HuH-7.5 (cell line): ENCODE measurements at regions not wholly inside any gene's neighbourhood (a gene's known extent, or its start where the extent isn't known, plus 50 kb on each side); places are given as distances from the start of the nearest gene placed in this dataset.

Experiments used
- DNase-seq: peaks from one replicate; pipeline ENCODE4 v3.0.0; 2011; ENCODE audit warnings: low spot score

DNA sequence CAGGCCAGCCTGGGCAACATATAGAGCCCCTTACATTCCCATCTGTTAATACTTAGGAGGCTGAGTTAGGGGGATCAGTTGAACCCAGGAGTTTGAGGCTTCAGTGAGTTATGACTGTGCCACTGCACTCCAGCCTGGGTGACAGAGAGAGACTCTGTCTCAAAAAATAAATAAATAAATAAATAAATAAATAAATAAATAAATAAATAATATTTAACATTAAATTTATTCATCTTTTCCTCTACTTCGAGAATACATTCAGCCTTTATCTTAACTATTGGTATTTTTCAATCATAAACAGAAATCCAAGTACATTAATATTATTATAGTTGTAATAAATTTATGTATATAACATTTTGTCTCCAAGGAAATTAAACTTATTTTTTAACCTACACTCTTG, 1227.7 kb upstream of the GJE1 start:
- no peak for DNase-seq

DNA sequence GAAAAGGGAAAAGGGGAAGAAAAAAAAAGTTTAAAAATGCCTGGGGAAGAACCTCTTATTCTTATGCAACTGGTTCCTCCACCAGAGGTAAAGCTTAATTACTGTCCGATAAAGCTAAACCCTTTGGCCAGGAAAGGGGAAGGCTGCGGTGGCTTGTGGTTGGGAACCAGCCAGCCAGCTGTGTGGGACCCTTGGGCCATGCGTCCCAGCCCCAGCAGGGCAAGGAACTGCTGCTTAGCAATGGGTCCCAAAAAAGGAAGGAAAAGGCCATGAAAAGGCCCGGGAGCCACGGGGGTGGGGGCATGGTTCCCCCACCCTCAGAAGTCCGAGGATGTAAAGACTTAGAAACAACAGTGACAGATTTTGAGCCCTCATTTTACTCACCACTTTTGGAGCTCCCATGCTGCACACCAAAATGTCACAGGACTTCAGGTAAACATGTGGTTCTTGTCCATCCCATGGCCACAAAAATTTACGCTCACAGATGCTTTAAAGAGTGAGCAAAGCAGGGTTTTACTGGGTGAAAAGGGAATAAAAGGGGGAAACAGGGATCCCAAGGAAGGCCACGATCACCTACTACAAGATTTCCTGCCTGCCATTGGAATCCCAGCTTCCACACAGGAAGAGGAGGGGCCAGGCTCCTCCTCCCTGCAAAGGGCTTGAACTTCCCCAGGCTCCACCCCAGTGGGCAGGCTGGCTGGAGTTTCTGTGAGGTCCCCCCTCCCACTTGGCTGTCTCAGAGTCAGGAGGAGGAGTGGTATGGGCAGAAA, 1234.7 kb upstream of the GJE1 start:
- no peak for DNase-seq

DNA sequence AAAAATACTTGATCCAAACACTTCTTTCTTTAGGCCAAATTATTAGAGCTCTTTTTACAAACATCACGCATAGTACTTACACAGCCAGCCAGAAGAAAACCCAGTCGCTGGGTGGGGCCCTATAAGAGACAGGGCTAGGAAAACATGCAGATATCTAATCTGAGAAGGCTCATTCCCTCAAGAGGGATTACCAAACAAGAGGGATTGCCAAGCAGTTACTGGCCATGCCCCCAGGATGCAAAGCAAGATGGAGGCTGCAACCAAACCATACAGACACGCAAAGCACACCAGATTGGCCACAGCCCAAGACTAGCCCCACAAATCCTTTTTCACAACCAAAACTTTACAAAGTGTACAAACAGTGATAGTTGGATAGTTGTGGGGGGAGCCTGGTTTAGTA, 1235.4 kb upstream of the GJE1 start:
- DNase-seq = no peak

DNA sequence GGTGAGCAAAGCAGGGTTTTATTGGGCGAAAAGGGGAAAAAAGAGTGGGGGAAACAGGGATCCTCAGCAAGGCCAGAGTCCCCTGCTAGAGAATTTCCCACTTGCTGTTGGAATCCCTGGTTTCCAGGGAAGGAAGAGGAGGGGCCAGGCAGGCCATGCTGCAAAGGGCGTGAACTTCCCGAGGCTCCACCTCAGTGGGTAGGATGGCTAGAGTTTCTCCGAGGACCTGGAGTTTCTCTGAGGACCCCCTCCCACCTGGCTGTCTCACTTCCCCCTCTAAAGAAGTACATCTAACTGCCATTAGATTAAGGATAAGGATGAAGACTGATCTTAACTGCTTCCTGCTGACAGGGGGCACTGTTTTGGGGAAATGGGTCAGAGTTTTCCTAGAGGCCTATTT, 1239.3 kb upstream of the GJE1 start:
- DNase-seq = no peak

DNA sequence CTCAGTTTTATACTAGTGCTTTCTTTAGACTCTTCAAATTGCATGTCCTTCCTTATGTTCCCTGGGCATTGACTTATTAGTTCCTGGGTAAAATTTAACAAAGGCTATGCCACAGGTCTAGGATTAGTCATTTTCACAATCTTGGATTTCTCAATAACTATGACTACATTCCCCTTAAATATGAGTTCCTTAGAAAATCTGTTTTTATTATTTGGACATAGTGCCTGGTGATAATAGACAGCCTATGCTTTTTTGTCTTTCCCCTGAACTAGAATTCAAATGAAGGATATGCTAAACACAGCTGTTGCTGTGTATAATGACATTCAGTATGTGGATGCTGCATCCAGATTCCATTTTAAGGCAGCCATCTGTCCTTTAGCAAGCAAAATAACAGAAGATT, 1252.8 kb upstream of the GJE1 start:
- no peak for DNase-seq

DNA sequence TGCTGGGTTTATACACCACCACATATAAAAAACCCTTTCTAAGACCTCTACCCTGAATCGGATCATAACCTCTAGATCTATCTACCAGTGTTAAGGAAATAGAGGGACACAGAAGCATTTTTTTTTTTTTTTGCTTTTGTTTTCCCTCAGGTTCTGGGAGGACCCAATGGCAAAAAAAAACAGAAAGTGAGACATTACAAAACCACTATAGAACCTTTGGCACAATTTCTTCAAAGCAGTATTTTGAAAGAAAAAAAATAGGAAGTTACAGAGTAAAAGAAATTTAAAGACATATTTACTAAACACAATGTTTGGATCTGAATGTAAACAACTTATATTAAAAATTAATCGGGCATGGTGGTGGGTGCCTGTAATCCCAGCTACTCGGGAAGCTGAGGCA, 1258.7 kb upstream of the GJE1 start:
- no peak for DNase-seq

DNA sequence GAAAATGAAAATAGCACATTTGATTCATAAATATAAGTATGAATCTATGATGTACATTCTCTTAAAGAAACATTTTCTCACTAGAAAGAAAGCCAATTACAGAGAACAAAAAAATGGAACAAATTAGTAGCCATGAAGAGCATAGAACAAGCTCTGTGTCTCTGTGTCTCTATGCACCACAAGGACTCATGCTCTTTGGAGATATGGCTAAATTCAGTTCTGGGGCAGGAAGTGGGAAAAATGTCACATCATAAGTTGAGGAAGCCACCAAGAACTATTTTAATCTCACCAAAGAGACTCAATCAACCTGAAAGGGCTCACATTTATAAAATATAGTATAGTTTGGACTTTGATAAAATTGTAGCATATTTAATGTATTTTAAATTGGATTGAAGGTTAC, 1259.8 kb upstream of the GJE1 start:
- DNase-seq = no peak

DNA sequence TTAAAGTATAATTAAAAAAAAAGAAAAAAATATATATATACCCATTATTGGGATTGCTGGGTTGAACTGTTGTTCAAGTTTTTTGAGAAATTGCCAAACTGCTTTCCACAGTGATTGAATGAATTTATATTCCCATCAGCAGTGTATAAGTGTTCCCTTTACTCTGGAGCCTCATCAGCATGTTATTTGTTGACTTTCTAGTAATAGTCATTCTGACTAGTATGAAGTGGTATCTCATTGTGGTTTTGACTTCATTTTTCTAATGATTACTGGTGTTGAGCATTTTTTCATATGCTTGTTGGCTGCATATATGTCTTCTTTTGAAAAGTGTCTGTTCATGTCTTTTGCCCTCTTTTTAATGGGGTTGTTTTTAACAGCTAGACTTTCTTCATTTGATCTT, 1260.8 kb upstream of the GJE1 start:
- no peak for DNase-seq

DNA sequence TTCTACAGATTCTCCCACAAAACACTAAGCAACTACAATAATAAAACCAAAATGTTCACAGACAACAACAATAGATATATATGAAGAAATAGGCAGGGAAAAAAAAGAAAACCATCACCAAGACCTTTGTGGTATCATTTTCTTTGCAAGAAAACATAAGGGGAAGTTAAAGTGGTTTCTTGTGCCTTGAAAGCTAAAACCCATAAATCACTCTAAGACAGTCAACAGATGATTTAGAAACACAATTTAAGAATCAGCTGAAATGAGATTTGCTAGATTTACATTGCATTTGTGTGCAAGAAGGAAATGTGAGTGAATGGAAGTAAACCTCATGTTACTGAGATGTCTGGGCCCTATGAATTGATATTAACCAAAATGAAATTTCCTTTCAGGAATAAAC, 1265.4 kb upstream of the GJE1 start:
- DNase-seq = no peak

DNA sequence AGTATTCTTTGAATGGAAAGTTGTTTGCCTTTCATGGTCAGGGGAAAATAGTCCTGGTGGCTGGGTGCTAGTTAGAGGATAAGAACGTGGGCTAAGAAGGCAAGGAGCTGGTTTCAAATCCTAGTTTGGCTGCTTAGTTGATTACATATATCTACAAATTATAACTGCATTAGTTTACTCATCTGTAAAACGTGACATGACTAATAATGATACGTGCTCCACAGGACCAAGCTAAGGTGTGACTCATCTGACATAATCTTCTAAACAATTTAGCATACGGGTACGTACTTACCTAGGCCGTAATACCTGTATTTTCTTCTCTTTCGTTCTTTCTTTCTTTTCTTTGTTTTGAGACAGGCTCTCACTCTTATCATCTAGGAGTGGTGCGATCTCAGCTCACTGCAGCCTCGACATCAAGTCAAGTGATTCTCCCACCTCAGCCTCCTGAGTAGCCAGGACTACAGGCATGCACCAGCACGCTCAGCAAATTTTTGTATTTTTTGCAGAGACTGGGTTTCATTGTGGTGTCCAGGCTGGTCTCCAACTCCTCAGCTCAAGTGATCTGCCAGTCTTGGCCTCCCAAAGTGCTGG, 1274.2 kb upstream of the GJE1 start:
- DNase-seq = no peak

DNA sequence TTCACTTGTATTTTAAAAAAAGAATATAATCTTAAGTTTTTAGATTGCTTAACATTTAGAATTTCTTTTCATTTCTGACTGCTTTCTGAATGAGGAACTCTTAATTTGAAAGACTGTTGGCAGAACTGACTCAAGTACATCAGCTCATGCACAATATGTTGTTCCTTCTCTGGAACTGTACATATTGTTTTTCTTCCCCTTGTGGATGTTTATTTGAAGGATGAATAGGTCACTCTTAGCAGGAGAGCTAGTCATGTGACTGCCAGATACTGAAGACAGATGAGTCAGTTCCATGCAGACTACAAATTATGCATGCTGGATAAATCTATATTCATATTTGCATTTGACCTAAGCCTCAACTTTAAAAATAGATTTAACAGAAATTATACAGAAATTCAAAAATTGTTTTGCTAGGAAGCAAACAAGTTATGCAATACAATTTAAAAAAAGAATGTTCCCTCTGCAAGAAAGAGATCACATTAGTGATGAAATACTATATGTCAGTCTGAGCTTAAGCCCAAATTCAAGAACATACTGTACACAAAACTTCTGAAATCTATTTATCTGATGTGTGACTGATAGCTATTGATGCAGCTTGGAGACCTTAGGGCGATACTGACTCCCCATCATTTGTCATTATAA, 1274.9 kb upstream of the GJE1 start:
- DNase-seq = no peak

DNA sequence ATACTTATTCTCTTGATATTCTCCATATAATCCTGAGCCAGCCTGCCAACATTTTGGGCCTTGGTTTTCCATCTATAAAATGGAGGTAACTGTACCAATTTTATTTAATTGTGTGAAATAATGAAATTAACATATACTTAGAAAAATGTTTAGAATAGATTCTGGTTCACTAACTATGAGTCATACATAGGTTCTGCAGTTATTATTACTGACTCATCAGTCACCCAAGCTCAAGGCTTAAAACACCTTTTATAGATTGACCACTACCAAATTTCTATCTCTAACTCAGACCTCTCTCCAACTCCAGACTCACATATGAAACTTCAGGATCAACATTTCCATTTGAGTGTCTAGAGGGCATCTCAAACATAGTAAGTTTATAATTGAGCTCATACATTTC, 1277.2 kb upstream of the GJE1 start:
- no peak for DNase-seq

DNA sequence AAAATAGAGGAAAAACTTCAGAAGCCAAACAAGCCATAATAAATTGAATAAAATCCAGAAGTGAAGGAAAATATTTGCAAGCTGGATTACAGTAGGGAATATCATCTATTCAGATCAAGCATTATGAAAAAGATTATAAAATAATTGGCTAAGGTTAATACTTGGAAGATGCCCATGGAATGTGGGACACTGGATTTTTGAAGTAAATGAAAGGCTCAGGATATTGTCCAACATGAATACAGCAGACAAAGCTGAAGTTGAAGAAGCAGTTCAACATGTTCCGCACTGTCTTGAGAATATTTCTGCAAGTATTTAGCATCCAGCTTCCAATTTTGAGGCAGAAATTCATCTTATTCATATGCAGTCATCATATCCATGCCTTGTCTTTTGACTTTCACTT, 1278.4 kb upstream of the GJE1 start:
- no peak for DNase-seq

DNA sequence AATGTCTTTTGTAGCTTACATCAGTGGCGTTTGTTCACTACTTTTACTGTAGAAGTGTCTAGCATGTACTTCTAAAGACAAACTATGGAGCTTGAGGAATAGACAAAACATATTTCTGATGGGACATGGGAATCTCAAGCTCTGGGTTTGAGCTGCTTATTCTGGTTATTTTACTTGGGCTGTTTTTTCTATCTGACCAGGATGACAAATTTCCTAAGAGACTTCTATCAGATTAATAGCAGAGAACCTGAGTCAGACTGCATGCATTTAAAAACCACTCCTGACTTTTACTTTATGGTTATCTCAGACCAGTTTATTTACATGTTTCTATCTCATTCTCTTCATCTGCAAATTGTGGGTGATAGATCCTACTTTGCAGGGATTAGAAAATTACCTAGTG, 1282.3 kb upstream of the GJE1 start:
- no peak for DNase-seq

DNA sequence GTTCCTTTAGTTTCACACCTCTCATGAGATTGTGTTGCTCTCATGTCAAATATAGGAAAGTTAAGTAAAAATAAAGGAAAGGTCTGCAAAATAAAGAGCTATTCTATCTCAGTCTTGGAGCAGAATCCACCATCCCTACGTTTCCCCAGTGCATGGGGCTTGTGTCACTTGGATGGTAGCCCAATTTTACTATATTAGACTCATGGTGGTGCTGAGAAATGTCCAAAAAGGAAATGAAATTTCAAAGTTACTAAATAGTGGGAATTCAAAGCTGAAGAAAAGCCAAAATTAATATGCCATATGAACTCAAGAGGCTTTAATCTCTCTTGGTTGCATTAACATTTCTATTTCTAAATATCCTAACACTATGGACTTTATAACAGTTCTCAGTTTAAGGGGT, 1283.3 kb upstream of the GJE1 start:
- no peak for DNase-seq

DNA sequence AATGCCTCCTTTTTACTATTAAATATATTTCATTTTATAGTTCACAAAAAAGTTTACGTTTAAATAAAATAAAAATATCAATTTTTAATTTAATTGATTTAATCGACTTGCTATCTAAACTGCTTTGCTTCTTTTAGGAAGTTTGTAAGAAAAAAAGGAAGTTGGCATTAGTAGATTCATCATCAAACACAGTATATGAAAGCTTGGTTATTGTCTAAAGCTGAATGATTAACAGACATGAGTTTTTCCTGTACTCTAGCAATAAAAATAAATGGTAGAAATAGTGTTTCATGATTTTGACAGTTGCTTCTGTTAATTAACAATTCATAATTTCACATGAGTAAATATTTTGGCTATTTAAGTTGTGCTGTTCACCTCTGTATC, 1285.5 kb upstream of the GJE1 start:
- DNase-seq = no peak

DNA sequence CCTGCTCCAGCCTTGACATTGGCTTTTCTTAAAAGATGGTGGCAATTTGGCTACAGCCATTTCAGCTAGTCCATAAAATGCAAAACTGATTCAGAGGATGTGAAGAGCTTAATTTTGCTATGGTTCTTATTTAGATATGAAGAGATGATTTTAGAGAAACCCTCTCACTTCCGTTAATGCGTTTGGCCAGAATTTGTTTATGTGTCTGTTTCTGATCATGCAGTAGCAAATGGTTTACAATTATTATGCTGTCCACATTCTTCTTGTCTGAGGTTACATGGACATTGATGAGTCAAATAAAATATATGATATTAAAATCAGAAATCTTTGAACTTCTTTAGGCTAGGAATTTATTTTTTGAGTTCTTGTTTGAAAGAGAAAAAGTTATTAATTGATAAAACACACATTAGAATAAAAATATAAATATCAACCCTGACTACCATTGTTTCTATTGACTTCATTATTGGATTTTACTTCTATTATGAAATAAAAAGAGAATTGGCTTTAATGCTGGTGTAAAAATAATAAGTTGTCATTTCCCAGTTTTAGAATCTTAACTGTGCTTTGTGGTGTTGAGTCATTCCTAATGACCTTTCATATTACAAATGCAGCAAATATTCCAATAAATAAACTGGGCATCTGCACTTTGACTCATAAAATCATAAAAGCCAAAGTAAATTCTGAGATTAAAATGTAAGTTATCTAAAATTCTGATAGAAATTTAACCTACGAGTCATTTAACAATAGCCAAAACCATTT, 1286.0 kb upstream of the GJE1 start:
- no peak for DNase-seq

DNA sequence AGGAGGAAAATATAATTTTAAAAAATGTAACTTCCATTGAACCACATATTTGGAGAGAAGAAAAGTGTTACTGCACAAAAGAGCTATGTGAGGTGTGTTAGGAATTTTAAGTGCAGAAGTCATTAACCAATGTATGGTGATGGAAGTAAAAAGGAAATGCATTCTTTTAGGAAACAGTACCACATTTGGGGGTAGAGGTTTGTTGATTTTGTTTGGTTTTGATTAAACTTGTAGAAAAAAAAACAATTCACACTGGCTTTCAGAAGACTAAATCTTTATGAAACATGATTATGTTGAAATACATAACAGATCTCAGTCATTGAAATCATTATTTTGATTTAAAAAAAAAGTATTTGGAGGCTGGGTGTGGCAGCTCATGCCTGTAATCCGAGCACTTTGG, 1287.0 kb upstream of the GJE1 start:
- DNase-seq = no peak

DNA sequence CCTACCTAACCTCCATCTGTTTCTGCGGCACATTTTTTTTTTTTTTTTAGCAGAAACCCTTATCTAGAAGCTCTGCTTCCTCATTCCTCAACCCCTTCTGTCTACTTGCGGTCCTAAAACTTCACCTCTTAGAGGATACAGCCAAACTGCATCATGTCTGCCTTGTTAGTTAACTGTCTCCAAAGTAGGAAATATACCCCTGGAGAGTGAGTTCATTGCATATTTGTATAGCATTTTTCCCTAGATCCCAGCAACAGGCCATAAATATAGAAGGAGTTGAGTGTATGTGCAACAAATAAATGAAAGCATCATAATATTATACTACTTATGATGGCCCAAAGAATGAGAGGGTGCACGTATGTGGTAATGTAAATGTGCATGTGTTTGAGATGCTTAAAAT, 1288.6 kb upstream of the GJE1 start:
- DNase-seq = no peak

DNA sequence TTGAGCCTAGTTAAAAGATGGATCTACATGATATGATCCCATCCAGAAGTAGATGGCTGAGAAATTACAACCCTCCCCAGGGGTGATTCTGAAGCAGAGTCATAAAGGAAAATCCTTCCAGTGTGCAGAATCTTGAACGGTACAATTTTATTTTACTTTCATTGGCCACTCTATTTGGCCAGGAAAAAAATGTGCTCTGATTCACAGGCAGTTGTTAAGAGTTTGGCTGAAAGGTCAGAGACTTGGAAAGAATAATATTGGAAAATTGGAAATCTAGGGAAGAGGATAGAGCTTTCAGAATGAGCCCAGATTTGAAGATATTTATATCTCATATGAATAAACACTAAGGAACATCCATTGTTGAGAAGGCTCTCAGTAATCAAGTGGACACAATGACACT, 1299.3 kb upstream of the GJE1 start:
- DNase-seq = no peak

DNA sequence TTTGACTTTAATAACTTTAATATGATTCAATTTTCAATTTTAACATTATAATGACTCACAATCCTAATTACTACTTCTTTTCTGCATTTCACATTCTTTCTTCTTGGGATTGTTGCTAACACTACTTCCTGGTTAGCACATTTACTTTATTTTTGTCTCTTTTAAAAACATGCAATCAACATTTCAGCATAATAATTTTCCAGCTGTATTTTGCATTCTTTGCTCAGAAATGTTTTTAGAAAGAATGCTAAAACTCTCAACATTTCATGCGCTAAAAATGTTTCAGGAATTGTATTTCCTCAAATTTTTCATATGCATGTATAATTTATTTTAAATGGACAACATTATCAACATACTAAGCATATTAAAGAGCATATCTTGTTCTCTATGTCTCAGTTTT, 1302.1 kb upstream of the GJE1 start:
- no peak for DNase-seq

DNA sequence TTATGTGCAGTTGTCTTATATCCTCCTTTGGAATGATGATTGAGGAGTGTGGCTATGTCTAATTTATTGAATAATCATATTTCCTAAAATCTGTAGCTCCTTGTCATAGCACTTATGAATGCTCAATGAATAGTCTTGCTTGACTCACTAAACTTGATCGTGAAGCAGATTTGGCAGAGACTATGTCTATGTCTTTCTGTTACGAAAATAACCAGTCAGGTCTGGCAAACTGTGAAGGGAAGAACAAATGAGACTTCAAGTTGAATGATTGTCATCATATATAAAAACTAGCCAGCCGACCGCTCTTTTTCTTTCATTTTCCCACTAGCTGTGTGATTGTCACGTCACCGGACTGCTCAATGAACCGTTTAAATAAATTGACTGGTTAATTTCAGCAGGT, 1303.9 kb upstream of the GJE1 start:
- no peak for DNase-seq

DNA sequence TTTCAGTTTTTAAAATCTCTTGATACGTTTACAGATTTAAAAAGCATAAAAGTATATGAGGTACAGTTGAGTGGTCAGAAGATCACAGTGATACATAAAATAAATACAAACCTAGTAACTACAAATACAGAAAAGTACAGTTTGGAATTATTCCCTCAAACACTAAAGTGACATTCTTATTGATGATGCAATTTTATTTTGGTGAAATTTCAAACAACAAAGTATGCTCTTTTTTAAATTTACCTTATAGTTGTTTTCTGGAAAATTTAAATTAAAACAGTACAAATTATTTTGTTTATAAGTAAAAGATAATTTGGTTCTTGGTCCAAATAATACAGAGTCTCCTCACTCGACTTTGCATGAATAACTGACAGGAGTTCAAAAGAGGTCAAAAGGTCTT, 1305.1 kb upstream of the GJE1 start:
- no peak for DNase-seq
